ENCODE measurements at regions not wholly inside any gene's neighbourhood (a gene's known extent, or its start where the extent isn't known, plus 50 kb on each side); places are given as distances from the start of the nearest gene placed in this dataset.

- Mint-ChIP-seq H3K27me3 (peaks cover 1% of the 10 kb centered on the region), H3K4me1 (no peaks in the 10 kb centered on the region), H3K4me3 (no peak overlapping the region), H3K36me3 (no peaks in the 10 kb centered on the region), H3K9me3 (peaks cover 0 to 5% (median 4%) of the 10 kb centered on the region in 3 donors), H3K27ac (no peak overlapping the region)
Observed at GRCh38 chr13:79772811-79773210, 291.9 kb downstream of the NDFIP2 start.

DNA sequence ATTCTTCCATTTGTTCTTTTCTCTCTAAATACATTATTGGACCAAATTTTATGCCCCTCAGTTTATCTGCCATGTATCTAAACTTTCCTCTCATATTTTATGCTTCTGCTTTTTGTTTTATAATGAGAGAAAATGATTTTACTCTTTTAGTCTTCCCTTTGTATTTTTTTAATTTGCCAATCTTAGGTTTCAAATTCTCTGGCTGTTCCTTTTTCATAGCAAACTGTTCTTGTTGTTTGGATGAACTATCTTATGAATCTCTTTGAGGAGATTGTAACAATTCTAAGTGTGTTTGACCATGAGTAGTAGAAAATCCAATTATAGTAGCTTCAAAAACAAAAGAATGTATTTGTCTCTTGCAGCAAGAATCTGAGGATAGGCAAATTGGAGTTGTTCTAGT is 290.5 kb downstream of the NDFIP2 start:
- peaks cover 0 to 5% (median 4%) of the 10 kb centered on the region in 3 donors for H3K9me3 Mint-ChIP-seq
- H3K4me3 Mint-ChIP-seq = no peak overlapping the region
- H3K4me1 Mint-ChIP-seq = no peaks in the 10 kb centered on the region
- no peak overlapping the region for H3K27ac Mint-ChIP-seq
- H3K27me3 Mint-ChIP-seq = peaks cover 1% of the 10 kb centered on the region
- H3K36me3 Mint-ChIP-seq = no peaks in the 10 kb centered on the region

GRCh38 chr13:79770056-79770455 is 289.1 kb downstream of the NDFIP2 start:
- Mint-ChIP-seq H3K36me3 (no peaks in the 10 kb centered on the region), H3K4me3 (no peak overlapping the region)

DNA sequence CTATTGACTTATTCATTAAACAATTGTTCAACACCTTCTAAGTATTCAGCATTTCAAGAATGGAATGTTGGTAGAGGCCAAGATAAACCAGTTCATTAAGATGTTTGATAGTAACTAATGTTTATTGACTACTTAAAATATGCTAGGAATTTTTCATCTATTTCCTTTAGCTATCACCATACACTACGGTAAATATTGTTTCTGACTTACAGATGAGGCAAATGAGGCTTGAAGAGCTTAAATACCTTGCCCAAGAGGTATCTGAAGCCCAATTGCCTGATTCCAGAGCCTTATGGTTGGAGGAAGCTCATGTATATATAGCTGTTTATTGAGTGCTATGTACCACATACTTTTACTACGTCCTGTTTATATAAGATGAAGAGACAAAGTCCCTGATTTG is 286.2 kb downstream of the NDFIP2 start:
- H3K27me3 Mint-ChIP-seq = peaks cover 1% of the 10 kb centered on the region
- no peaks in the 10 kb centered on the region for H3K36me3 Mint-ChIP-seq

More at GRCh38 chr13:79770056-79770455, 289.1 kb downstream of the NDFIP2 start:
- H3K4me1 Mint-ChIP-seq = no peaks in the 10 kb centered on the region
- peaks cover 0 to 5% (median 4%) of the 10 kb centered on the region in 3 donors for H3K9me3 Mint-ChIP-seq
- H3K27me3 Mint-ChIP-seq = peaks cover 1% of the 10 kb centered on the region
- H3K27ac Mint-ChIP-seq = no peak overlapping the region

DNA sequence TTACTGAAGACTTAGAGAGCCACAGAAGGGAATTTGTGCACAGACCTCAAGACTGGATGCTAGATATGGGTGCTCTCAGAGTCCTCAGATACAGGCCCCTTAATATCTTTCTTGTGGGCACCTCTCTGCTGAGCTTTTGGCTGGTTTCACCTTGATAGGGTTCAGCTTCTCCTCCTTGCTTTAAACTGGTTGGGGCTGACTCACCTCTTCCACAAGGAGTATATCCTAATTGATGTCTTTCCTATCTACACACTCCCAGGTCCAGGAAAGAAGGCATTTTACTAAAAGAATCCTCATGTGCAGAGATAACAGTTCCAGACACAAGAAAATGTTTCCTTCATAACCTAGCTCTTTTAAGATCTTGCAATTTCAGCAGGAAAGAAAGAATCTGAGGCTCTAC is 284.4 kb downstream of the NDFIP2 start:
- Mint-ChIP-seq H3K27me3 (peaks cover 1% of the 10 kb centered on the region), H3K4me3 (no peak overlapping the region), H3K36me3 (no peaks in the 10 kb centered on the region), H3K27ac (peak overlapping the region in 1 of 3 donors; percentile 43), H3K4me1 (no peaks in the 10 kb centered on the region), H3K9me3 (no peaks in the 10 kb centered on the region)

More for the DNA sequence above, 286.2 kb downstream of the NDFIP2 start:
- Mint-ChIP-seq H3K9me3 (peaks cover 0 to 5% (median 4%) of the 10 kb centered on the region in 3 donors), H3K4me1 (no peaks in the 10 kb centered on the region), H3K4me3 (no peak overlapping the region), H3K27ac (no peak overlapping the region)

GRCh38 chr13:79749984-79750551 is 269.1 kb downstream of the NDFIP2 start:
- no peaks in the 10 kb centered on the region for H3K27me3 Mint-ChIP-seq
- H3K4me1 Mint-ChIP-seq = no peaks in the 10 kb centered on the region
- no peaks in the 10 kb centered on the region for H3K9me3 Mint-ChIP-seq
- H3K27ac Mint-ChIP-seq = no peak overlapping the region
- no peak overlapping the region for H3K4me3 Mint-ChIP-seq
- H3K36me3 Mint-ChIP-seq = no peaks in the 10 kb centered on the region

GRCh38 chr13:79749566-79749965 is 268.6 kb downstream of the NDFIP2 start:
- Mint-ChIP-seq H3K4me3 (no peak overlapping the region), H3K27me3 (no peaks in the 10 kb centered on the region), H3K4me1 (no peaks in the 10 kb centered on the region), H3K27ac (no peak overlapping the region), H3K36me3 (no peaks in the 10 kb centered on the region), H3K9me3 (no peaks in the 10 kb centered on the region)

GRCh38 chr13:79745081-79745480 is 264.1 kb downstream of the NDFIP2 start:
- H3K9me3 Mint-ChIP-seq = no peaks in the 10 kb centered on the region

DNA sequence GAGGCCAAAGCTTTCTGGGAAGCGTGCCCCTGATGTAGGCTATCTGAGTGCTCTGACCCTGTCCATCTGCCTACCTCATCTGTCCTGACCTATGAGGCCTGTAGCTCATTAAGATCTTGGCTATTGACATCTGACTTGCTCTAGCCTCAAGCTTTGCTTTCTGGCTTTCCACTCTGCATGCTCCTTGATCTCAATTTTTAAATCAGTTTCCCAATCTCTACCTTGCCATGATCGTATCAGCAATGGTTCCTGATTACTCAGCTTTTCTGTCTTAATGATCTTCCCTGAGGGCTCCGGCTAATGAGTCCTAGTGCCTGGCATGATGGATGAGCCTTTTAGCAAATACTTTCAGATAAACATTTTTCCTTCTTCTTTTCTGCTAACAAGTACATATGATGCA is 262.0 kb downstream of the NDFIP2 start:
- Mint-ChIP-seq H3K4me3 (no peak overlapping the region), H3K36me3 (no peaks in the 10 kb centered on the region), H3K27ac (no peak overlapping the region), H3K27me3 (peaks cover 1% of the 10 kb centered on the region), H3K4me1 (no peaks in the 10 kb centered on the region), H3K9me3 (no peaks in the 10 kb centered on the region)

More at GRCh38 chr13:79745081-79745480, 264.1 kb downstream of the NDFIP2 start:
- H3K4me1 Mint-ChIP-seq = no peaks in the 10 kb centered on the region
- H3K36me3 Mint-ChIP-seq = no peaks in the 10 kb centered on the region
- no peak overlapping the region for H3K4me3 Mint-ChIP-seq
- no peak overlapping the region for H3K27ac Mint-ChIP-seq
- H3K27me3 Mint-ChIP-seq = peaks cover 1% of the 10 kb centered on the region

DNA sequence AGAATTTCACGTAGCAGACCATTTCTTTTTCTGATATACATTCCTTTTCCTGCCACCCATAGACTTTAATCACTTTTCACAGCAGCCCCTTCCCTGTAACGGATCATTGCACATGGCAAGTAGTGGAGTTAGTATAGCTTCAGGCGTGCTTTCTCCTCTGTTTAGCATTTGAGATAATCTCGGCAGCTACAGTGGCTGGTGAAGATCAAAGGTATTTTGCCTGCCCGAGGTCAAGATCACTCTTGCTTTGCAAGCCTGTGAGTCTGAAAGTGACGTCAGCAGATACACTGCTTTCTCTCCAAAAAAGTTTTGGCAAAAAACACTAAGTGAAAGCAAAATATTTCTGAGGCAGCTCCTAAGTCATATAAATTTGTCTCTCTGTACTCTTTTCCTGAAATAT is 260.0 kb downstream of the NDFIP2 start:
- no peaks in the 10 kb centered on the region for H3K36me3 Mint-ChIP-seq
- no peak overlapping the region for H3K27ac Mint-ChIP-seq
- no peaks in the 10 kb centered on the region for H3K4me1 Mint-ChIP-seq
- peaks cover 1% of the 10 kb centered on the region for H3K27me3 Mint-ChIP-seq
- no peaks in the 10 kb centered on the region for H3K9me3 Mint-ChIP-seq
- no peak overlapping the region for H3K4me3 Mint-ChIP-seq

GRCh38 chr13:79736356-79736755 is 255.4 kb downstream of the NDFIP2 start:
- Mint-ChIP-seq H3K27me3 (no peaks in the 10 kb centered on the region), H3K4me3 (no peak overlapping the region), H3K27ac (no peak overlapping the region), H3K36me3 (no peaks in the 10 kb centered on the region), H3K9me3 (peaks cover 0 to 4% (median 0%) of the 10 kb centered on the region in 3 donors), H3K4me1 (no peaks in the 10 kb centered on the region)

DNA sequence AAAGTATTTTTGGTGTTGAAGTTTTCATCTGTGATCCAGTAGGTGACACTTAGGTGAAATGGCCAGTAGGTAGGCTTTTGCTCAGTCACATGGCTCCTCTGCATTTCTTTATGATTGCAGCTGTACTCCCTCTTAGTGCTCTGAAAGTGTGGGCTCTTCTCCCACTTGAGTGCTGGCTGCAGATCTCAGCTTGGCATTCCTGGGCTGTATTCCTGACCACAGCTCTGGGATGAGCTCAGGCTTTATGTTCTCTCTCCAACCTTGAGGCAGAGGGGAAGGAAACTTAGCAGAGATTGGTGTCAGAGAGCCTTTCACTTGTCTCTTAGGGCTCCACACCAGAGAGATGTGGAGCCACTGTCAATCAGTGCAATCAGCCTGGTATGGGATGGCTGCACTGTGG is 254.3 kb downstream of the NDFIP2 start:
- H3K36me3 Mint-ChIP-seq = no peaks in the 10 kb centered on the region
- no peak overlapping the region for H3K27ac Mint-ChIP-seq
- H3K9me3 Mint-ChIP-seq = peaks cover 0 to 4% (median 0%) of the 10 kb centered on the region in 3 donors
- H3K27me3 Mint-ChIP-seq = no peaks in the 10 kb centered on the region
- H3K4me3 Mint-ChIP-seq = no peak overlapping the region
- H3K4me1 Mint-ChIP-seq = no peaks in the 10 kb centered on the region

DNA sequence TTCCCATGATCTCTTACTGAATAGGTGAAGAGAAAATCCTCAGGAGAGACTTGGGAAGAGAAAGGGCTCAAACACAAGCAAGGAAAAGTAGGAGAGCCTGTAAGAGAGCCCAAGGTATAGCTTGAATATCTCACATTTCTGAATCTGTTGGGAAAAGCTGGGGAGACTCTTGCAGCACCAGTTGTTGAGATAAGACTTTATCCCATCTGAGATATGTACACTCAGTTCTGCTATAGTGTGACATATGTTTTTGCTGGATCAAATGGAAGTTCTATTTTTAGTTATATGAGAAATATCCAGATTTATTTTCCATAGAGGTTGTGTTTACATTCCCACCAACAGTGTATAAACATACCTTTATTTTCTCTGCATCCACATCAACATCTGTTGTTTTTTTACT is 246.1 kb downstream of the NDFIP2 start:
- Mint-ChIP-seq H3K4me1 (no peaks in the 10 kb centered on the region), H3K4me3 (no peak overlapping the region), H3K9me3 (peaks cover 0 to 4% (median 2%) of the 10 kb centered on the region in 3 donors), H3K36me3 (no peaks in the 10 kb centered on the region), H3K27me3 (no peaks in the 10 kb centered on the region), H3K27ac (no peak overlapping the region)

DNA sequence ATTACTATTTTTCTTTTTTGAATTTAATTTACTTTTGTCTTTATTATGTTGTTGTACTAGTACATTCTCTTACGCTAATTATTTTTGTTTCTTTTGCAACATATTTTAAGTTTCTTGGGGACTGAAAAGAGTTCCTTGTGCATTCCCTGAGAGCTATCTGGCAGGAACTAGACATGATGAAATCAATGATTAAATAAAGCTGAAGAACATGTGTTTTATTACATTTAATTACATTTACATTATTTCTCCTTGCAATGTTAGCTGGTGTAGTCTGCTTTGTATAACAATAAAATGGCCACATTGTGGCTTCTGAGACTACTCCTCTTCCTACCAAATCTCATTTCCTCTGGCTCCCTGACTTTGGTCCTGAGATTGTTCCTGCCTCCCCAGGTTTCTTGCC is 244.9 kb downstream of the NDFIP2 start:
- peaks cover 0 to 4% (median 2%) of the 10 kb centered on the region in 3 donors for H3K9me3 Mint-ChIP-seq
- H3K4me3 Mint-ChIP-seq = no peak overlapping the region
- H3K4me1 Mint-ChIP-seq = no peaks in the 10 kb centered on the region
- H3K27me3 Mint-ChIP-seq = no peaks in the 10 kb centered on the region
- H3K36me3 Mint-ChIP-seq = no peaks in the 10 kb centered on the region
- no peak overlapping the region for H3K27ac Mint-ChIP-seq

- H3K9me3 Mint-ChIP-seq = peaks cover 0 to 2% (median 2%) of the 10 kb centered on the region in 3 donors
- no peaks in the 10 kb centered on the region for H3K4me1 Mint-ChIP-seq
- no peaks in the 10 kb centered on the region for H3K27me3 Mint-ChIP-seq
- no peak overlapping the region for H3K4me3 Mint-ChIP-seq
- no peak overlapping the region for H3K27ac Mint-ChIP-seq
- no peaks in the 10 kb centered on the region for H3K36me3 Mint-ChIP-seq
Observed at GRCh38 chr13:79724348-79725103, 243.6 kb downstream of the NDFIP2 start.

GRCh38 chr13:79723519-79724024 is 242.6 kb downstream of the NDFIP2 start:
- Mint-ChIP-seq H3K9me3 (peaks cover 0 to 1% (median 0%) of the 10 kb centered on the region in 3 donors), H3K4me1 (no peaks in the 10 kb centered on the region), H3K27me3 (no peaks in the 10 kb centered on the region), H3K4me3 (no peak overlapping the region), H3K36me3 (no peaks in the 10 kb centered on the region), H3K27ac (no peak overlapping the region)

Measured in IgD-negative memory B cell (primary cell).